ENCODE measurements at regions not wholly inside any gene's neighbourhood (a gene's known extent, or its start where the extent isn't known, plus 50 kb on each side); places are given as distances from the start of the nearest gene placed in this dataset.
"Not testable (repeated sequence)": the region's sequence is repeated elsewhere in the genome, so short reads cannot be mapped to it uniquely, and the experiment has no call there.

GRCh38 chr12:65734226-65734625, 90.1 kb upstream of the HMGA2 start:
- DNase-seq (ENCODE audit: low read depth) = no peak

- no peak for DNase-seq (ENCODE audit: low read depth)
These were observed 84.7 kb upstream of the HMGA2 start for GRCh38 chr12:65739606-65740005.

- no peak for DNase-seq (ENCODE audit: low read depth)
These were observed 83.8 kb upstream of the HMGA2 start for GRCh38 chr12:65740506-65740872.

GRCh38 chr12:65740873-65741600, 83.2 kb upstream of the HMGA2 start:
- no peak for DNase-seq (ENCODE audit: low read depth)

- DNase-seq (ENCODE audit: low read depth) = no peak
These were observed 82.6 kb upstream of the HMGA2 start for GRCh38 chr12:65741656-65742017.

GRCh38 chr12:65742018-65743010, 82.0 kb upstream of the HMGA2 start:
- DNase-seq (ENCODE audit: low read depth) = no peak

GRCh38 chr12:65744236-65744840, 79.9 kb upstream of the HMGA2 start:
- not testable (repeated sequence) for DNase-seq (ENCODE audit: low read depth)

- DNase-seq (ENCODE audit: low read depth) = no peak
These were observed 76.9 kb upstream of the HMGA2 start for GRCh38 chr12:65747338-65747737.

GRCh38 chr12:65748332-65748731, 76.0 kb upstream of the HMGA2 start:
- no peak for DNase-seq (ENCODE audit: low read depth)

GRCh38 chr12:65754290-65754689, 70.0 kb upstream of the HMGA2 start:
- DNase-seq (ENCODE audit: low read depth) = no peak

- DNase-seq (ENCODE audit: low read depth) = no peak
These were observed 69.3 kb upstream of the HMGA2 start for GRCh38 chr12:65754744-65755595.

GRCh38 chr12:65755596-65755978, 68.7 kb upstream of the HMGA2 start:
- no peak for DNase-seq (ENCODE audit: low read depth)

- DNase-seq (ENCODE audit: low read depth) = no peak
These were observed 68.0 kb upstream of the HMGA2 start for GRCh38 chr12:65756267-65756666.

- no peak for DNase-seq (ENCODE audit: low read depth)
These were observed 67.2 kb upstream of the HMGA2 start for GRCh38 chr12:65756956-65757511.

GRCh38 chr12:65758401-65758800, 65.9 kb upstream of the HMGA2 start:
- DNase-seq (ENCODE audit: low read depth) = no peak

- no peak for DNase-seq (ENCODE audit: low read depth)
These were observed 64.5 kb upstream of the HMGA2 start for GRCh38 chr12:65759735-65760134.

- no peak for DNase-seq (ENCODE audit: low read depth)
These were observed 63.0 kb upstream of the HMGA2 start for GRCh38 chr12:65761301-65761700.

- no peak for DNase-seq (ENCODE audit: low read depth)
These were observed 60.0 kb upstream of the HMGA2 start for GRCh38 chr12:65764325-65764724.

GRCh38 chr12:65765436-65765813, 58.9 kb upstream of the HMGA2 start:
- no peak for DNase-seq (ENCODE audit: low read depth)

- no peak for DNase-seq (ENCODE audit: low read depth)
These were observed 54.4 kb upstream of the HMGA2 start for GRCh38 chr12:65769880-65770279.

Data from GM04504 (cell line).